GM12864 (cell line): ENCODE measurements at regions not wholly inside any gene's neighbourhood (a gene's known extent, or its start where the extent isn't known, plus 50 kb on each side); places are given as distances from the start of the nearest gene placed in this dataset.

Experiments
- DNase-seq: peaks from one replicate; pipeline ENCODE4 v3.0.0-alpha.2; 2011; ENCODE audit warnings: low read depth
- H3K4me3 ChIP-seq: 2 replicates; pipeline ENCODE4 v1.5.1; 2011; ENCODE audit warnings: mild to moderate bottlenecking, low read depth, low read length, control low read depth
- CTCF ChIP-seq: IDR thresholded peaks from 2 replicates; pipeline ENCODE4 v1.5.1; 2011; ENCODE audit warnings: low read depth, mild to moderate bottlenecking, moderate library complexity, low read length, control low read depth, inconsistent platforms; ENCODE audit errors: missing control alignments

GRCh38 chr21:27426196-27426595 lies 459.3 kb upstream of the ADAMTS5 start:
- TF ChIP-seq CTCF, result no peak
- no peak for DNase-seq
- no peak overlapping the region for H3K4me3 ChIP-seq

DNA sequence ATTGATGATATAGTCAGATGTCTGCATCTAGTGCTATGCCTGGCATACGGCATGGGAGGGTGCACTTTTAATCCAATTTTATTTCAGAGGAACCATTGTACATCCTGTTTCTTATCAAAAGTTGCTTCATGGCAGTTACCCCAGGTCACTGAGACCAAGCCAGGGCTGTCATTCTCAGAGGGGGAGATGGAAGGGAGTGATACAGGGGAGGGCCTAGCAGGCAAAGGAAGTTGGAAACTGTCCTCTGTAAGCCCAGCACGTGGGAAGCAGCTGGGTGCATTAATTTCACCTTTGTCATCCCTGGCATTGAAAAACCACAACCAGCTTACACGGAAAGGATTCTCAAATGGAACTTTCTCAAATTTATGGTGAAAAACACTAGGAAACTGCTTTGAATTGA lies 458.7 kb upstream of the ADAMTS5 start:
- DNase-seq, result no peak
- H3K4me3 ChIP-seq, result no peak overlapping the region

DNA sequence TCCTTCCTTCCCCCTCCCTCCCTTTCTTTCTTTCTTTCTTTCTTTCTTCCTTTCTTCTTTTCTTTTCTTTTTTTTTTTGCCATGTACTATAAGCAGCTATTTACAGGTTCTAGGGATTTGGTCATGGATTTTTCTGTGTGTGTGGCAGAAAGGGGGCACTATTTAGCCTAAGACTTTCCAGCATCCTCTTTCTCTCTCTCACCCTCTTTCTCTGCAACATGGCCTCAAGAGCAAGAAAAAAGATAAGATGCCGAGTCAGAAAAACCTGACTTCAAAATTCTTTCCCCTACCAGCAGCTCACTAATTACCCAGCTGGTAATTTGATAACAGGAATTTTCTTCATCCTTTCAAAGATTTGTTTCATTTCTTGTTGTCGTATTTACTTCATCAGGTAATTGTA lies 458.3 kb upstream of the ADAMTS5 start:
- no peak overlapping the region for H3K4me3 ChIP-seq
- DNase-seq, result no peak
- TF ChIP-seq CTCF, result no peak

More for the DNA sequence above, 458.7 kb upstream of the ADAMTS5 start:
- no peak for TF ChIP-seq CTCF

GRCh38 chr21:27424601-27425000 lies 457.7 kb upstream of the ADAMTS5 start:
- no peak for TF ChIP-seq CTCF
- H3K4me3 ChIP-seq, result no peak overlapping the region
- no peak for DNase-seq

DNA sequence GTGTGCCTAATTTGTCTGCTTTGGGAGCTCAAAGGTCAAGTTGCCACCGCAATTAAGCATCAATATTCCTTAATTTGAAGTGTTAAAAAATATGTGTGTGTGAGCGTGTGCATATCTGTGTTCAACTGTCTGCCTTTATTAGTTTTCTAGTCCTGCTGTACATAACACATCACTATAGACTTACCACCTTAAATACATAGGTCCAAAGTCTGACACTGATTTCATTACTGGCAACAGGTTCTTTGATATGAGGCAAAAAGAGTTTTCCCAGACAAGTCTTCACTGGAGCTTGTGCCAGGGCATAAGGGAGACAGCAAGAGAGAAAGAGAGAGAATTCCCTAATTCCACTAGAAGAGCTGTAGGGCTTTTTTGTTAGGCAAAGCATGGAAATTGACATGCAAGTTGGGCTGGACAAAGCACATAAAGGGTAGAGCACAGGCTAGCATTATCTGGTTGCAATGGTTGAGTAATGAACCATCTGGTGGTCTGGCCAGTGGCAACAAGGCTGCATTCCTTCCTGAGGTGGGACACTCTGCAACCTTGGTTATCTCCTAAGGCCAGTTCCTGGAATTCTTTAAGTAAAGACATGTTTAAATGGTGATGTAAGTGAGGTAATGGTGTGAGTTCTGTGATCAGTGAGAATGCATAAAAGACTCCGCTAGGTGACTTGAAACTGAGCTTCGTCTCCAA lies 457.2 kb upstream of the ADAMTS5 start:
- no peak for DNase-seq
- TF ChIP-seq CTCF, result no peak
- no peak overlapping the region for H3K4me3 ChIP-seq

- no peak for TF ChIP-seq CTCF
- no peak for DNase-seq
- H3K4me3 ChIP-seq, result no peak overlapping the region
Observed at GRCh38 chr21:27423038-27423437, 456.1 kb upstream of the ADAMTS5 start.

GRCh38 chr21:27422435-27422834 lies 455.5 kb upstream of the ADAMTS5 start:
- TF ChIP-seq CTCF, result no peak
- H3K4me3 ChIP-seq, result no peak overlapping the region
- DNase-seq, result no peak
